ENCODE measurements at regions not wholly inside any gene's neighbourhood (a gene's known extent, or its start where the extent isn't known, plus 50 kb on each side); places are given as distances from the start of the nearest gene placed in this dataset.

GRCh38 chr9:12988258-12988657 is 213.4 kb downstream of the LURAP1L start:
- TF ChIP-seq POLR2A (IDR thresholded peaks at IDR 0.05) (no peak), CTCF (IDR thresholded peaks at IDR 0.05) (no peak), EP300 (IDR thresholded peaks at IDR 0.05) (no peak), POLR2AphosphoS5 (IDR thresholded peaks at IDR 0.05) (no peak)
- no peaks in the 10 kb centered on the region for H3K36me3 ChIP-seq
- no peak for DNase-seq (ENCODE audit: low spot score in 2 of 2)
- H3K4me1 ChIP-seq: no peaks in the 10 kb centered on the region
- no peaks in the 10 kb centered on the region for H3K27me3 ChIP-seq
- H3K27ac ChIP-seq: no peak overlapping the region
- no peaks in the 10 kb centered on the region for H3K9me3 ChIP-seq
- no peak overlapping the region for H3K4me3 ChIP-seq
- WGBS: 86% methylated on average over 1 of the region's 1 CpG

DNA sequence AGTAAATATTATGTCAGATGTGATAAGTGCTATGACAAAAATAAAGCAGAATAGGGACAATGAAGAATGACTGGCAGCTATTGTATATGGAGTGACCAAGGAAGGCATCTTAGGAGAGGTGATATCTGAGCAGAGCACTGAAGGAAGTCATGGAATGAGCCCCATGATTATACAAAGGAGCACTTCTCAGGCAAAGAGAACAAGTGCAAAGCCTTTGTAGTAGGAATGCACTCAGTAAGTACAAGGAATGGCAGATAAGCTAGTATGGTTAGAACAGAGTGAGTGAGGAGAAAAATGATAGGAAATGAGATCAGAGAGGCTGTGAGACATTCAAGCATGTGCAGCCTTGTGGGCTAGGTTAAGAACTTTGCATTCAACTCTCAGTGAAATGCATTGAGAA is 214.8 kb downstream of the LURAP1L start:
- Histone ChIP-seq H3K36me3 (no peaks in the 10 kb centered on the region), H3K27ac (no peak overlapping the region), H3K4me1 (no peaks in the 10 kb centered on the region), H3K4me3 (no peak overlapping the region), H3K27me3 (no peaks in the 10 kb centered on the region), H3K9me3 (no peaks in the 10 kb centered on the region)
- no peak for TF ChIP-seq POLR2A (IDR thresholded peaks at IDR 0.05)
- TF ChIP-seq EP300 (IDR thresholded peaks at IDR 0.05): no peak
- TF ChIP-seq POLR2AphosphoS5 (IDR thresholded peaks at IDR 0.05): no peak
- TF ChIP-seq CTCF (IDR thresholded peaks at IDR 0.05): no peak
- no peak for DNase-seq (ENCODE audit: low spot score in 2 of 2)

DNA sequence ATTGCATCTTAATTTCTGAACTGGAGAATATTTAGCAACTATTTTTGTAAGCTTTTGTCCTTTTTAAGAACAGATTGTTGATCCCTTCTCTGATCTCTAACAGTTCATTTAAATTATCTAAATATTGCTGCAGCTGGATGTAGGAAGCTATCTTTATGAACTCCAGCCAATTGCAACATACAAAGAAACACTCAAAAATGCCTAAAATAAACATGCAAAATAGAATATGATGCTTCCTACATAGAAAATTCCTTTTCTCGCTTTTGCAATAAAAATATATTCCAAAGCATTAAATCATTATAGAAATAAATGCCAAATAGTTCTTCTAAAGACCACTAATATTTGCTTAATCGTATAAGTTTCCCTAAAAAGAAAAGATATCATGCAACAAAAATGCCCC is 218.6 kb downstream of the LURAP1L start:
- no peak for DNase-seq (ENCODE audit: low spot score in 2 of 2)
- no peaks in the 10 kb centered on the region for H3K4me1 ChIP-seq
- no peaks in the 10 kb centered on the region for H3K36me3 ChIP-seq
- no peaks in the 10 kb centered on the region for H3K27me3 ChIP-seq
- WGBS: 76% methylated on average over 2 of the region's 2 CpGs
- H3K9me3 ChIP-seq: no peaks in the 10 kb centered on the region
- no peak overlapping the region for H3K27ac ChIP-seq
- no peak overlapping the region for H3K4me3 ChIP-seq
- TF ChIP-seq POLR2AphosphoS5 (IDR thresholded peaks at IDR 0.05) (no peak), EP300 (IDR thresholded peaks at IDR 0.05) (no peak), POLR2A (IDR thresholded peaks at IDR 0.05) (no peak), CTCF (IDR thresholded peaks at IDR 0.05) (no peak)

DNA sequence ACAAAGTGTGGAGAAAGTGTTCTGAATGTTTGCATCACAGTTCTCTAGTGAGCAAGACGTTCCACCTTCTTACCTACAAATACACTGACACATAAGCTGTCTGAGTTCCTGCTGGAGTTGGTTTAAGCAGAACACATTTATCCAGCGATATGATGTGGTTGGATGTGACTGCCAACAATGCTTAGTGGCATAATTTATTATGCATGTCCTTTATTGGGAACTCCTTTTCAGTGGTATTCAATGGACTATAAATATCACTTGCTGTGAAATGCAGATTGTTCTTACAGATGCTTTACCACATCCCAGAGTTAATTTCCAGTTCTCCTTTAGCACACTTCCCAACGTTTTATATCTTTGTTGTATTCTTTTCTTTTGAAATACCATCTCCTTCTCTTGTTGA is 222.2 kb downstream of the LURAP1L start:
- H3K4me1 ChIP-seq: peaks cover 5% of the 10 kb centered on the region
- no peak overlapping the region for H3K4me3 ChIP-seq
- 15% methylated on average over 3 of the region's 3 CpGs for WGBS
- no peaks in the 10 kb centered on the region for H3K36me3 ChIP-seq
- DNase-seq (ENCODE audit: low spot score in 2 of 2): no peak
- no peak for TF ChIP-seq EP300 (IDR thresholded peaks at IDR 0.05)
- TF ChIP-seq POLR2AphosphoS5 (IDR thresholded peaks at IDR 0.05): no peak
- TF ChIP-seq POLR2A (IDR thresholded peaks at IDR 0.05): no peak
- no peak for TF ChIP-seq CTCF (IDR thresholded peaks at IDR 0.05)
- H3K9me3 ChIP-seq: no peaks in the 10 kb centered on the region
- no peaks in the 10 kb centered on the region for H3K27me3 ChIP-seq
- no peak overlapping the region for H3K27ac ChIP-seq

GRCh38 chr9:13001989-13002580 is 227.3 kb downstream of the LURAP1L start:
- Histone ChIP-seq H3K9me3 (no peaks in the 10 kb centered on the region), H3K36me3 (no peaks in the 10 kb centered on the region), H3K4me1 (peaks cover 8% of the 10 kb centered on the region), H3K4me3 (no peak overlapping the region), H3K27me3 (no peaks in the 10 kb centered on the region), H3K27ac (no peak overlapping the region)
- DNase-seq (ENCODE audit: low spot score in 2 of 2): no peak
- WGBS: 28% methylated on average over 4 of the region's 4 CpGs
- TF ChIP-seq CTCF (IDR thresholded peaks at IDR 0.05) (no peak), EP300 (IDR thresholded peaks at IDR 0.05) (no peak), POLR2AphosphoS5 (IDR thresholded peaks at IDR 0.05) (no peak), POLR2A (IDR thresholded peaks at IDR 0.05) (no peak)
